HG03097 (cell line): ENCODE measurements at regions not wholly inside any gene's neighbourhood (a gene's known extent, or its start where the extent isn't known, plus 50 kb on each side); places are given as distances from the start of the nearest gene placed in this dataset.

ENCODE experiments used
- ATAC-seq: cut with Tn5 transposase; IDR thresholded peaks from one replicate; pipeline ENCODE4 v1.9.1; 2021; ENCODE audit not compliant: unreplicated experiment, low FRiP score

DNA sequence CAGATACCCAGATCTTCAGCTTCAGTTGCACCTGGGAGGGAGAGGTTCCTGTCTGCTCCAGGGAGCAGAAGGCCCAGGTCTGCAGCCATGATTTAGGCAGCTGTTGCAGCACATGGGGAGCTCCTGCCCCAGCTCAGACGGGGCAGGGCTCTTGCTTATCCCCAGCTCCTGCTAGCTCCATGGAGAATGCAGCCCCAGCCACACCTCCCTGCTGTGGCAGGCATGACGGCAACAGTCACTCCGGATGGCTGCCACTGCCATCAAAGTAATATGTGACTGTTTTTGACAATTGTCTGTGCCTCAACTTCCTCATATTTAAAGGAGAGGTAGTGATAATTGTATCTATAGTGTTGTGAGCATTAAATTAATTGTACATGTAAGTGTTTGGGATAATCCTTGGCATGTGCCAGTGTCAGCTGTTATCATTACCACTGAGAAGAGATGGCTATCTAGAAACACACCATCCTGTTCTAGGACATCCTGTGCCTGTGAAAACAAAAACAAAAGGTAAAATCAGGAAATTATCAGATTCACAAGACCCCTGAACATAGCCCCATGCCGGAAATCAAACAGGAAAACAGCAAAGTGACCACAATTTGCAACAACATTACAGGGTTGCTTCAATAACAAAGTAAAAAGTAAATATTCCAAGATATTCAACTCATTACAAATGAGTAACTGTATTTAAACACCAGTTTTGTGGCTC is 1048.8 kb upstream of the ACO1 start:
- no peak for ATAC-seq

- no peak for ATAC-seq
Measured at GRCh38 chr9:31336386-31336785, 1048.1 kb upstream of the ACO1 start.

DNA sequence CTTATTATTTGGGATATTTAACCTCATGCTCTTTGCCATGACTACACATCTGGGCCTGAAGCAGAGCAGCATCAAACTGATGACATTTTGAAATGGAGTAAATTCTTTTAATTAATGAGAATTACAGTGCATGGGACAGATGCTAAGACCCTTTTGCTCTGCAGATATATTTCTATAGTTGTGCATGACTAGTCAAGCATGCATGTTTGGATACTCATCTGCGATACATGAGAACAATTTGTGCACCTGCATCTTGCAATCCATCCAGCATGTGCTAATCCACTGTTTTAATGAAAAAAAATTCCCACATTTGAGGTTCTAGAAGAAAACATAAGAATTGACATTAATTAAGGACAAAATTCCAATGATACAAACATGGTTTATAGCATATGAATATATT is 1047.6 kb upstream of the ACO1 start:
- no peak for ATAC-seq

DNA sequence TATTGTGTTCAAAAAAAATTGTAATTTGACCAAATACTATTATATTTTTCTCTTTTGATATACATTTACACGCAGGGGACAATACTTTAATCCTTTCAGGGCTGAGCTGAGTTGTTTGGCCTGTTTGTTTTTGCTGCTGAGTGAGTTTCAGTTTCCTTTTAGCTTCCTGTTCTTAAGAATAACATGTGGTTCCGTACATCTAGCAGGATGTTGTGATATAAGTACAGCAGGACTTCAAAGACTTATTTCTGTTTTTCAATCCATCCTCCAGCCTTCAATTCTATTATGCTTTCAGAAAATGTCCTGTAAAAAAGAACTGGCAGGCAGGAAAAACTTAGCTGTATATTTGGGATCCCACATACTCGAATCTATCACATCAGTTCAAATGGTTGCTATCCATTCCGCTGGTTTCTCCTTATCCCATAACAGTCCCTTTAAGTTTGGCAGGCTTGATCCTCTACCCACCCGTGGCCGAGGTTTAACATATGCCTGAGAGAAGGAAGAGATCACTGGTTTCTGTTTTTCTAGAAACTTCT is 1037.3 kb upstream of the ACO1 start:
- peak; percentile 99 for ATAC-seq

- no peak for ATAC-seq
Measured at GRCh38 chr9:31355159-31355882, 1029.1 kb upstream of the ACO1 start.

GRCh38 chr9:31355965-31356364 is 1028.5 kb upstream of the ACO1 start:
- no peak for ATAC-seq

DNA sequence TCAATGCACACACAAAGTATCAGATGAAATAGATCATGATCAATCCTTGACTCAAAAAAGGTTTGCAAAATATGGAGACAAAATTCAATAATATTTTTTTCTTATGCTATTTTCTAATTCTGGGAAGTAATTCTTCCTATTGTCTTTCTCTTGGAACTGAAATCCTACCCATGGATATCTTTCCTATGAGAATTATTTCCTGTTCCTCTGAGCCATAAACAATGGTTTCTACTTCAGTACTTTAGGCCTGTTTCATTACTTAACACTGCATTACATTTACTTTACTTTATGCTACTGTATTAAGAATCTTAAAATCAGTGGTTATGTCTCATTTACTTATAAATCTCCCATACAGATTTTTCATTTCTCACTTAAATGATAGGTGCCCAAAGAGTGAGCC is 1025.4 kb upstream of the ACO1 start:
- ATAC-seq: no peak

GRCh38 chr9:31364171-31364570 is 1020.3 kb upstream of the ACO1 start:
- ATAC-seq: no peak

DNA sequence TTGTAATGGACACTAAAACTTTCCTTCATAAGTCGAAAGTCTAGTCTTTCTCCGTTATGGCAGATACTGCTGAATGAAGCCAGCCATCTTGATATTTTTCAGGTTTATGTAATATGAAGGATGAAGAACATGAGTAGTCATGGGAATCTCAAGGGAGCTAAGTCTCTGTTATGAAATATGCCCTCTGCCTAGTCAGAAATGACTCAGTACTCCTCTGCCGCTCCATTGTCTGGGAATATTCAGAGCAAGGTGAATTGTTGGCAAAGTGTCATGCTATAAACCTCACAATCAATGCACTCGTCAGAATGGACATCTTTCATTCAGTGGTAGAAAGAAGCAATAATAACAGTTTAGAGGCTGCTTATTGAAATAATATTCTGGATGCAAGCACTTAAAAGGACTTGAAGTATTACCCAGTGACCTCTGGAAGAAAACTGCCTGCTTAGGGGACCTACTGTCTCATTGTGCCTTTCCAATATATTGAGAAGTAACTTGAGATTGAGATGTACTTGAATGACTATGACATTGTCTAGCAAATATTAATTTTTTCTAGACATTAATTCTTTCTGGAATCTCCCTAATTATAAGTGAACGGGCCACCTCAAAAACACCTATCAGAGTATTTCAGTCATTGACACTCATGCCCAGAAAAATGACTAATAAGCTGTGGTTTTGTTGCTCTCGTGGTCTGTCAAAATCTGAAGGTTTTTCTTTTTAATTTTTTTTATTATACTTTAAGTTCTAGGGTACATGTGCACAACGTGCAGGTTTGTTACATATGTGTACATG is 1011.5 kb upstream of the ACO1 start:
- ATAC-seq: no peak

DNA sequence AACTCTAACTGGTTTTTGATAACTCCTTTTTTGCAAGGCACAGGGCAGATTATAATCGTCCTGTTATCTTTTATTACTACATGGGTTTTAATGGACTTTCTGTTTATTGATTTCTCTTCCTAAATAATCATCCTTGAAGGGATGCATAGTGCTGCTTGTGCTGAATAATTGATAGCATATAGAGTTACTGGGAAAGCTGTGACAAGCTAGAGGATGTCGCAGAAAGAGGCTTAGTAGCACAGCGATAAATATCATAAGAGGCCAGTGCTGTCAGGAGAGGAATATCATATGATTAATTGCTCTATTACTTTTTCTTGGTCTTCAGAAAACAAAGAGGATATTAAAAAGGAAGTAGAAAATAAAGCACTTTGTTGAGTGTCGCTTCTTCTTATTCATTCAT is 1007.1 kb upstream of the ACO1 start:
- no peak for ATAC-seq

DNA sequence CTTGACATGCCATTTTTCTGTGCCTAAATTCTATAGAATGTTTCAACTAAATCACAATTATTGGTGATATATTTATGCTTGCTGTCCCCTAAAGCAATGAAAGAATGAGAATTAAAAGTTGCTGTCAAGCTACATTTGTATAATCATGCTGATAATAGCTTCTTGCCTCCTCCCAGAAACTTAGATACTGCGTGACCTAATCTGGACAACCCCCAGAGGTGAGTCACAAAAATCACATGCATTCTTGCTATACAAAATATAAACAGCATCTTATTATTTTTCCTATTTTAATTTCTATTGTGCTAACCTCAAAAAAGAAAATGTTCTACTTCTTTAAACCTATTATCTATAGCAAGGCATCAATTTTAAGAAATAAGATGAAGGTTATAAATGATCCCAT is 995.8 kb upstream of the ACO1 start:
- no peak for ATAC-seq

- ATAC-seq: no peak
Measured at GRCh38 chr9:31389075-31389474, 995.4 kb upstream of the ACO1 start.

DNA sequence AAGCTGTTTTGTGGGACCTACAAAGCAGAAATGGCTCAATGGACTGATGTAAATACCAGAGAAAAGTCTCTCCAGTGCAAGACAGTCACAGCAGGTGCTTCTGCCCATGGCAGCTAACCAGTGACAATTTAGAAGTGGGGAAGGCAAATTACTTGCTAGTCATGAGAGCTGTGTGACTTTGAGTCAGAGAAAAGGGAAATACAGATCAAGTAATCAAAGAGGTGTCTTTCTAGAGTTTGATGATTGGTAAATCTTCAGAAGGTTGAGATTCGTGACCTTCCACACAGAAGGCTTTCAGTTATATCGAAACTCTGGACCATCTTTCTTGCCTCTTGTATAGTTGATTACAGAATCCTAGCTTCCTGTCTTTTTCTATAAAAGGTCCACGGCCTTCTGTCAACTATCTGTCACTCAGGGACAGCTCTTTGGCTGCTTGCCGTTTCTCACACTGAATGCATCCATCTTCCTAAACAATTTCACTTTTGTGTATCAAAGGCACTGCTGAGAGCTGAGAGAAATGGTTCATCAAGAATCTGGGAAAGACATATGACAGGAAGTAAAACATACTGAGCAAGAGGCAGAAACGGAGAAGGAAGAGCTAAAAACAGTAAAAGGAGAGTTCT is 993.9 kb upstream of the ACO1 start:
- peak; percentile 55 for ATAC-seq

- no peak for ATAC-seq
Measured at GRCh38 chr9:31393240-31393639, 991.2 kb upstream of the ACO1 start.

DNA sequence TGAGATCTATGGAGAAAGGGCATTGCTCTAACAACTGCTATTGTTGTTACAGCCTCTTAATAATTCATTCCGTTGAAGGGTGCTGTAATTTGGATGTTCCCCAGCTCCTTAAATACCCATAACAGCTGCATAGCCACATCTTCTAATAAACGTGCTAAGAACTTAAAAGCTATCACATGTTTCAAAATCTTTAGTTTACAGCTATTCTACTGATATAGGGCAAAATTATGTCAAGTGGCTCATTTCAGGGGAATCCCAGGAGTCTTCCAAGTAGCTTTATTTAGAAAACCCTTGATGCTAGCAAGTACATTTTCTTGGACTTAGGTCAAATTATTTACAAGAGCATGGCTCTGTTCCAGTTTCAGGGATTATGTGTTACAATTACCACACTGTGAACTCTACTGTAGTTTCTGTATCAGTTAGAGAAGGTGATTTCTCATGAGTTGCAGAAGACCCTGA is 990.4 kb upstream of the ACO1 start:
- ATAC-seq: no peak

- no peak for ATAC-seq
Measured at GRCh38 chr9:31412081-31412480, 972.4 kb upstream of the ACO1 start.

DNA sequence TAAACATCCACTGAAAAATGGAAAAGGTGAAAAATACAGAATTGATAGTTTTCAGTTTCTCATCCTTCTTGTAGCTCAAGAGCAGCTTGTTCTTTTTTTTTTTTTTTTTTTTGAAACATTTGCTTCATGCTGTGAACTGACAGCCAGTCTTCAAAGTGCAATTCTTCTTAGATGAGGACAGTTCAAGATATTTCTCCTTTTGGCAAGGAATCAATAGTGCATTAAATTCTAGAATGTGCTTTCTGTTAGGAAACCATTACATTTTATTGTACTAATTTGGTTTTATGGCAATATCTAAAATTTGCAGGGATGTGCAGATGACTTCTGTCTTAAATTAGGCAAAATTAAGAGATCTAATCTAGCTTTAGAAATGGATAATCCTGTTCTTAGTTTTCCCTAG is 969.3 kb upstream of the ACO1 start:
- ATAC-seq: no peak

DNA sequence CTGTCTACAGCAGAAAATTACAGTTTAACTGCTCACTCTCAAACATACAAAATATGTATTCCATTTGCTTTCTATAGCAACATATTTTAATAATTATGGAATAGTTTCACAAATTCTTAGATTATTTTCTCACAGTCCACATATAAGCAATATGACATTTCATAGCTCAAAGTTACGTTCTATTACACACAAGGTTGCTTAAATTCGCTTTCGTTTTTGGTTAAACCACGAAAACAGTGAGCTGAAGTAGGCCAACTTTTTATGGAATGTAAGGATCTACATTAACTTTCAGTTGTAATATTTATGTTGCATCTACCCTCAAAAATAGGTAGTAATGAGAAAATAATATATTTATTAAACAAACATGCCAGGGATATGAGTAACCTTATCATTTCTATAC is 966.0 kb upstream of the ACO1 start:
- ATAC-seq: no peak

DNA sequence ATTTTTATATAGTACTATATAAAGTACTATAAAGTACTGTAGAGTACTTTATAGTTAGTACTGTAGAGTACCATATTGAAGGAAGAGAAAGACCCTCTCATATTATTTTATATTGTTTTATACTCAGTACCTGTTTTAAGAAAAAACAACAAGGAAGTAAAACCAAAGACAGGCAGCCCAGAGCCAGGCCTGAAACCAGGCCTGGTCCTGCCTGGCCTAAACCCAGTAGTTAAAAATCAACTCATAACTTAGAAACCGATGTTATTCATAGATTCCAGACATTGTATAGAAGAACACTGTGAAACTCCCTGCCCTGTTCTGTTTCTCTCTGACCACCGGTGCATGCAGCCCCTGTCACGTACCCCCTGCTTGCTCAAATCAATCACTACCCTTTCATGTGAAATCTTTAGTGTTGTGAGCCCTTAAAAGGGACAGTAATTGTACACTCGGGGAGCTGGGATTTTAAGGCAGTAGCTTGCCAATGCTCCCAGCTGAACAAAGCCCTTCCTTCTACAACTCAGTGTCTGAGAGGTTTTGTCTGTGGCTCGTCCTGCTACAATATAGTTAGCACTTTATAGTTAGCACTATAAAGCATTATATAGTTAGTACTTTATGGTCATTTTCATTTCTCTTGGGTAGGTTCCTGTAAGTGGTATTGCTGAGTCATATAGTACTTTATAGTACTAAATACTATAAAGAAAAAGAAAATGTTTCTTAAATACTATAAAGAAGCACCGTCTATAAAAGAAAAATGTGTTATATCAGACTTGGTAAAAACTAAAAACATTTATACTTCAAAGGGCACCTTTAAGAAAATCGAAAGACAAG is 940.6 kb upstream of the ACO1 start:
- ATAC-seq: peak; percentile 68

DNA sequence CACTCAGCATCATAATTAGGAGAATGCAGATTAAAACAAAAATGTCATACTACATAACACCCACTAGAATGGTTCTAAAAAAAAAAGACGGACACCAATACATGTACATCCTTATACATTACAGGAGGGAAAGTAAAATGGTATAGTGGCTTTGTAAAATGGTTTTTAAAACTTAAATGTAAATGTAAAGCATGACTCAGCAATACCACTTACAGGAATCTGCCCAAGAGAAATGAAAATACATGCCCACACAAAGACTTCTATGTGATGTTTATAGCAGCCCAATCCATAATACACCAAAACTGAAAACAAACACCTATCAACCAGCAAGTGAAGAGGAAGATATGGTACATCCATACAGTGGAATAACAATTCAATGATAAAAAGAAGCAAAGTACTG is 939.1 kb upstream of the ACO1 start:
- no peak for ATAC-seq
